K562 (cell line): ENCODE measurements at regions not wholly inside any gene's neighbourhood (a gene's known extent, or its start where the extent isn't known, plus 50 kb on each side); places are given as distances from the start of the nearest gene placed in this dataset.

ENCODE experiments used
- ATAC-seq: fragments of 200-7000 bp; cut with Tn5 transposase; 3 replicates; pipeline ENCODE4 v1.9.1; 2020; ENCODE audit warnings: moderate library complexity
- BruUV-seq: library from RNA; stranded (reverse); fragments of 400-500 nt; replicated peaks from 2 replicates; lab custom pipeline; 2021; lab: Mats Ljungman, UMichigan
- CTCF ChIA-PET: fragments of 300-600 bp; formaldehyde crosslinking; extraction: SDS; loops from one replicate; lab custom pipeline; 2021; ENCODE audit warnings: low intra/inter-chr PET ratio; lab: Yijun Ruan, JAX
- POLR2A ChIA-PET: fragments of 300-600, 350-650 bp; sonication (Branson Sonifier 250); formaldehyde crosslinking; extraction: SDS; loops from one replicate; lab custom pipeline; 2021; ENCODE audit warnings: antibody characterized with exemption, inconsistent platforms; lab: Yijun Ruan, JAX
- DNase-seq, 4 experiments: peaks; one replicate each; pipeline versions ENCODE4 v3.0.0 to v3.0.0-alpha.2; 2011 to 2018; ENCODE audit warnings: low spot score in 3 of 4, mixed read lengths in 3 of 4; ENCODE audit errors: extremely low read depth in 1 of 4
- FAIRE-seq: peaks from 2 replicates; lab custom pipeline; 2011; peaks lifted over from hg19 to GRCh38; lab: Jason Lieb, UNC
- H2AFZ ChIP-seq: 2 replicates; pipeline ENCODE4 v1.6.0; 2011; ENCODE audit warnings: low read depth, low read length, control low read depth, inconsistent platforms
- H3K27ac ChIP-seq: fragments of 200-600 bp; 3 replicates; pipeline ENCODE4 v1.8.0; 2011; ENCODE audit warnings: low read depth, mild to moderate bottlenecking, control low read depth, inconsistent platforms, low read length, moderate library complexity, mixed read lengths; ENCODE audit errors: extremely low read depth
- H3K27me3 ChIP-seq, 2 experiments: fragments of 300-600 bp in 1 of 2; 2 replicates in 1 of 2; 3 replicates in 1 of 2; pipeline versions ENCODE4 v1.6.0 to v1.8.0; 2011; ENCODE audit warnings: inconsistent platforms in 2 of 2, low read length in 2 of 2, mild to moderate bottlenecking in 1 of 2, mixed read lengths in 1 of 2, moderate library complexity in 1 of 2; ENCODE audit not compliant: control insufficient read depth in 2 of 2, insufficient read depth in 2 of 2
- H3K36me3 ChIP-seq: fragments of 300-600 bp; 3 replicates; pipeline ENCODE4 v1.8.0; 2011; ENCODE audit warnings: mild to moderate bottlenecking, low read length, inconsistent platforms; ENCODE audit not compliant: control insufficient read depth, insufficient read depth
- H3K4me1 ChIP-seq, 2 experiments: fragments of 200-600 bp in 1 of 2; replicated peaks in 1 of 2; 2 replicates in 1 of 2; 3 replicates in 1 of 2; pipeline versions ENCODE4 v1.5.1 to v1.8.0; 2011; ENCODE audit warnings: inconsistent platforms in 2 of 2, low read length in 2 of 2, mild to moderate bottlenecking in 1 of 2, mixed read lengths in 1 of 2, moderate library complexity in 1 of 2; ENCODE audit not compliant: control insufficient read depth in 2 of 2, insufficient read depth in 2 of 2
- H3K4me2 ChIP-seq: 2 replicates; pipeline ENCODE4 v1.6.1; 2011; ENCODE audit warnings: low read length, control low read depth, inconsistent platforms, mixed read lengths; ENCODE audit not compliant: insufficient read depth
- H3K4me3 ChIP-seq: fragments of 200-600 bp; sonication (generic), shearing (Covaris generic); 2 replicates; pipeline ENCODE4 v1.5.1; 2016; ENCODE audit warnings: control low read depth, inconsistent platforms
- H3K79me2 ChIP-seq: fragments of 200-600 bp; 3 replicates; pipeline ENCODE4 v1.8.0; 2011; ENCODE audit warnings: low read length, inconsistent platforms; ENCODE audit not compliant: control insufficient read depth, insufficient read depth
- H3K9ac ChIP-seq, 2 experiments: 2 replicates each; pipeline versions ENCODE4 v1.6.0 to v1.6.1; 2011; ENCODE audit warnings: low read depth in 2 of 2, low read length in 2 of 2, control low read depth in 1 of 2, inconsistent platforms in 1 of 2, mild to moderate bottlenecking in 1 of 2, mixed read lengths in 1 of 2; ENCODE audit not compliant: insufficient read depth in 1 of 2
- H3K9me1 ChIP-seq: one replicate; pipeline ENCODE4 v1.6.0; 2011; ENCODE audit warnings: inconsistent platforms, mild to moderate bottlenecking, low read length, moderate library complexity; ENCODE audit not compliant: control insufficient read depth, insufficient read depth
- H3K9me3 ChIP-seq: replicated peaks from 2 replicates; pipeline ENCODE4 v1.5.1; 2011; ENCODE audit warnings: low read depth, low read length, inconsistent platforms; ENCODE audit not compliant: control insufficient read depth, insufficient read depth
- H4K20me1 ChIP-seq: replicated peaks from 2 replicates; pipeline ENCODE4 v1.6.1; 2011; ENCODE audit warnings: low read length, inconsistent platforms, mixed read lengths; ENCODE audit not compliant: control insufficient read depth, insufficient read depth
- ATF4 ChIP-seq: fragments of 450-650 bp; formaldehyde crosslinking; IDR thresholded peaks from 2 replicates; pipeline ENCODE4 v1.4.0; 2022; ENCODE audit warnings: mild to moderate bottlenecking, moderate library complexity
- CBX3 ChIP-seq, 2 experiments: IDR thresholded peaks; 1 replicate in 1 of 2; 2 replicates in 1 of 2; pipeline ENCODE4 v1.6.1; 2012; ENCODE audit warnings: inconsistent platforms in 2 of 2, low read length in 2 of 2, borderline replicate concordance in 1 of 2, control low read depth in 1 of 2
- CEBPZ ChIP-seq: fragments of 150-350 bp; IDR thresholded peaks from 2 replicates; pipeline ENCODE4 v1.6.1; 2014; ENCODE audit warnings: low read depth, mild to moderate bottlenecking, low read length, borderline replicate concordance
- CHD1 ChIP-seq: fragments of 200-600 bp; sonication (generic); IDR thresholded peaks from one replicate; pipeline ENCODE4 v1.6.1; 2012; ENCODE audit warnings: mild to moderate bottlenecking, moderate library complexity, low read length, inconsistent platforms
- EWSR1 ChIP-seq: fragments of 450-650 bp; IDR thresholded peaks from 2 replicates; pipeline ENCODE4 v1.6.1; 2018; ENCODE audit warnings: borderline replicate concordance, mild to moderate bottlenecking, low read depth, moderate library complexity; ENCODE audit not compliant: partially characterized antibody
- HDAC3 ChIP-seq: fragments of 450-650 bp; IDR thresholded peaks from 2 replicates; pipeline ENCODE4 v1.6.1; 2018; ENCODE audit warnings: borderline replicate concordance, mild to moderate bottlenecking, moderate library complexity; ENCODE audit not compliant: partially characterized antibody
- KLF1 ChIP-seq: fragments of 450-650 bp; IDR thresholded peaks from 2 replicates; pipeline ENCODE4 v1.6.1; 2016; ENCODE audit warnings: missing genetic modification characterization, missing compliant biosample characterization
- NFE2 ChIP-seq: IDR thresholded peaks from 2 replicates; pipeline ENCODE4 v1.6.1; 2014; ENCODE audit warnings: antibody characterized with exemption, low read depth
- NR4A1 ChIP-seq, 2 experiments: fragments of 250-450 bp in 1 of 2; fragments of 450-650 bp in 1 of 2; sonication (Bioruptor Pico) in 1 of 2; IDR thresholded peaks; 2 replicates each; pipeline versions ENCODE4 v1.4.0 to v1.6.1; 2016 to 2020; ENCODE audit warnings: mild to moderate bottlenecking in 2 of 2, missing compliant biosample characterization in 1 of 2, missing genetic modification characterization in 1 of 2, moderate library complexity in 1 of 2
- POLR2H ChIP-seq: IDR thresholded peaks from 2 replicates; pipeline ENCODE4 v1.6.1; 2016; ENCODE audit warnings: missing genetic modification characterization, low read depth, mild to moderate bottlenecking, control low read depth, missing compliant biosample characterization, moderate library complexity
- RNF219 ChIP-seq: fragments of 250-450 bp; sonication (Bioruptor Pico); IDR thresholded peaks from 2 replicates; pipeline ENCODE4 v1.5.0; 2022; ENCODE audit warnings: mild to moderate bottlenecking
- SIRT6 ChIP-seq: IDR thresholded peaks from one replicate; pipeline ENCODE4 v1.6.1; 2012; ENCODE audit warnings: low read depth, mild to moderate bottlenecking, control low read depth, inconsistent platforms, low read length, moderate library complexity
- TAF1 ChIP-seq: IDR thresholded peaks from 2 replicates; pipeline ENCODE4 v1.6.1; 2011; ENCODE audit warnings: mild to moderate bottlenecking, low read length, moderate library complexity; ENCODE audit not compliant: insufficient read depth, control insufficient read depth, severe bottlenecking; ENCODE audit errors: extremely low read depth
- ZNF57 ChIP-seq: fragments of 450-650 bp; formaldehyde crosslinking; IDR thresholded peaks from 2 replicates; pipeline ENCODE4 v1.4.0; 2020; ENCODE audit warnings: mild to moderate bottlenecking, moderate library complexity
- ZNF583 ChIP-seq: fragments of 250-450 bp; sonication (Bioruptor Pico); IDR thresholded peaks from 2 replicates; pipeline ENCODE4 v1.4.0; 2020
- ZNF707 ChIP-seq: fragments of 250-450 bp; sonication (Bioruptor Pico); conservative IDR thresholded peaks from 2 replicates; pipeline ENCODE4 v1.8.0; 2022; ENCODE audit warnings: inconsistent platforms, mild to moderate bottlenecking, moderate library complexity
- WGBS: fragments of 100-300 bp; shearing (Covaris generic); methylation state at CpG from one replicate; pipeline ENCODE4 v1.1.6; 2016; ENCODE audit warnings: low coverage, mixed read lengths; ENCODE audit not compliant: insufficient coverage; ENCODE audit errors: missing lambda C conversion rate; 5-methylcytosine and 5-hydroxymethylcytosine counted together
- in situ Hi-C: fragments of 300-500 bp; cut with MboI; formaldehyde crosslinking; loops from 4 replicates; pipeline ENCODE4 v1.15.0; 2018; ENCODE audit warnings: inconsistent platforms, mixed read lengths
- intact Hi-C: fragments of 100-400 bp; cut with micrococcal nuclease; formaldehyde crosslinking; loops from 2 replicates; pipeline ENCODE4 v1.14.2; 2022

GRCh38 chr9:1411826-1412225, 361.7 kb downstream of the DMRT2 start (continued):
- TF ChIP-seq ATF4 (no peak), TAF1 (no peak), RNF219 (no peak), ZNF707 (CRISPR knock-in tag) (no peak), NR4A1 (CRISPR knock-in tag; IDR thresholded peaks at IDR 0.05) (no peak), NR4A1 (tag; IDR thresholded peaks at IDR 0.05) (no peak), ZNF57 (no peak)

- intact Hi-C loops, result no loop called here
- H3K27me3 ChIP-seq, result no peaks in the 10 kb centered on the region
- no peaks in the 10 kb centered on the region for H3K9me1 ChIP-seq
- in situ Hi-C loops, result no loop called here
- DNase-seq, result no peak
- no peaks in the 10 kb centered on the region for H3K79me2 ChIP-seq
- ChIA-PET POLR2A (interaction anchor here (0.8 kb wide), 1 partner anchor 44 kb away, joined by 4 read pairs; no protein-coding TSS in a partner anchor), CTCF (no interaction called here)
- ATAC-seq, result no peak
- no peak overlapping the region for H3K4me2 ChIP-seq
- H3K9me3 ChIP-seq, result no peaks in the 10 kb centered on the region
- no peak overlapping the region for H3K4me3 ChIP-seq
- H3K27ac ChIP-seq, result no peak overlapping the region
- no peaks in the 10 kb centered on the region for H3K4me1 ChIP-seq
- no peak for FAIRE-seq
- WGBS, result 0% methylated on average over 2 of the region's 2 CpGs
- H2AFZ ChIP-seq, result no peak overlapping the region
- H3K36me3 ChIP-seq, result no peaks in the 10 kb centered on the region
- no TSS peak for BruUV-seq
- H3K9ac ChIP-seq, result no peak overlapping the region
- H4K20me1 ChIP-seq, result no peaks in the 10 kb centered on the region
- TF ChIP-seq ZNF583 (no peak), EWSR1 (no peak), HDAC3 (no peak), NFE2 (no peak), CEBPZ (no peak), CHD1 (no peak), CBX3 (IDR thresholded peaks at IDR 0.05; ENCODE audit: borderline replicate concordance in 1 of 2, low read length in 2 of 2) (no peak), SIRT6 (no peak), KLF1 (tag) (no peak), POLR2H (no peak)
Measured at GRCh38 chr9:1414711-1415131, 364.6 kb downstream of the DMRT2 start.
